ENCODE measurements at regions not wholly inside any gene's neighbourhood (a gene's known extent, or its start where the extent isn't known, plus 50 kb on each side); places are given as distances from the start of the nearest gene placed in this dataset.

DNA sequence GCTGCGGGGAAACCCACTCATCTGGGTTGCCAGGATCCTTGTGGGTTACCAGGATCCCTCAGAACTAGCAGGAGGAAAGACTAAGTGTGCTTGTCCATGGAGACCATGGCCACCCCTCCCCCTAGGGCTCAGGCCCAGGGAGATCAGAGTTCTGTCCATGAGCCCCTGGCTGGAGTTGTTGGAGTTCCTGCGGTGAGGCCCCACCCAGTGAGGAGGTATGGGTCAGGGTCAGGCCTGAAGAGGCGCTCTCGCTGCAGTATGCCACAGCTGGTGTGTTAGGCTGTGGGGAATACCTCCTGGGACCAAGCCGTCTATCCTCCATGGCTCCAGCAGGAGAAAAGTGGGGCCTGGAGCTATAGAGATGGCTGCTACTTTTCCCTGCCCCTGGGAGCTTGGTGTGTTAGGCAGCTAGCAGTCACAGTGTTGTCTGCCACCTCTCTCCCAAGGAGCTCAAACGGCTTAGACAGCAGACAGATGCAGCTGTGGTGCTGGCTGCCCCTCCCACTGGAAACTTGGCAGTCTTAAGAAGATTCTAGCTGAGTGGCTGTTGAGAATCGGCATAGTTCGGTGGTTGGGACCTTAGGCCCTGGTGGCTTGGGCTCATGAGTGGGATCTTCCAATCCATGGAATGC lies 240.3 kb upstream of the CELF4 start:
- TF ChIP-seq, protein P1, sequence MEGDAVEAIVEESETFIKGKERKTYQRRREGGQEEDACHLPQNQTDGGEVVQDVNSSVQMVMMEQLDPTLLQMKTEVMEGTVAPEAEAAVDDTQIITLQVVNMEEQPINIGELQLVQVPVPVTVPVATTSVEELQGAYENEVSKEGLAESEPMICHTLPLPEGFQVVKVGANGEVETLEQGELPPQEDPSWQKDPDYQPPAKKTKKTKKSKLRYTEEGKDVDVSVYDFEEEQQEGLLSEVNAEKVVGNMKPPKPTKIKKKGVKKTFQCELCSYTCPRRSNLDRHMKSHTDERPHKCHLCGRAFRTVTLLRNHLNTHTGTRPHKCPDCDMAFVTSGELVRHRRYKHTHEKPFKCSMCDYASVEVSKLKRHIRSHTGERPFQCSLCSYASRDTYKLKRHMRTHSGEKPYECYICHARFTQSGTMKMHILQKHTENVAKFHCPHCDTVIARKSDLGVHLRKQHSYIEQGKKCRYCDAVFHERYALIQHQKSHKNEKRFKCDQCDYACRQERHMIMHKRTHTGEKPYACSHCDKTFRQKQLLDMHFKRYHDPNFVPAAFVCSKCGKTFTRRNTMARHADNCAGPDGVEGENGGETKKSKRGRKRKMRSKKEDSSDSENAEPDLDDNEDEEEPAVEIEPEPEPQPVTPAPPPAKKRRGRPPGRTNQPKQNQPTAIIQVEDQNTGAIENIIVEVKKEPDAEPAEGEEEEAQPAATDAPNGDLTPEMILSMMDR (IDR thresholded peaks at IDR 0.05; ENCODE audit: insufficient read depth, low read depth, low read length) = no peak
- TF ChIP-seq EZH2 (IDR thresholded peaks at IDR 0.05; ENCODE audit: insufficient read depth, low read length) = no peak
